ENCODE measurements at regions not wholly inside any gene's neighbourhood (a gene's known extent, or its start where the extent isn't known, plus 50 kb on each side); places are given as distances from the start of the nearest gene placed in this dataset.
"Not testable (repeated sequence)": the region's sequence is repeated elsewhere in the genome, so short reads cannot be mapped to it uniquely, and the experiment has no call there.

DNA sequence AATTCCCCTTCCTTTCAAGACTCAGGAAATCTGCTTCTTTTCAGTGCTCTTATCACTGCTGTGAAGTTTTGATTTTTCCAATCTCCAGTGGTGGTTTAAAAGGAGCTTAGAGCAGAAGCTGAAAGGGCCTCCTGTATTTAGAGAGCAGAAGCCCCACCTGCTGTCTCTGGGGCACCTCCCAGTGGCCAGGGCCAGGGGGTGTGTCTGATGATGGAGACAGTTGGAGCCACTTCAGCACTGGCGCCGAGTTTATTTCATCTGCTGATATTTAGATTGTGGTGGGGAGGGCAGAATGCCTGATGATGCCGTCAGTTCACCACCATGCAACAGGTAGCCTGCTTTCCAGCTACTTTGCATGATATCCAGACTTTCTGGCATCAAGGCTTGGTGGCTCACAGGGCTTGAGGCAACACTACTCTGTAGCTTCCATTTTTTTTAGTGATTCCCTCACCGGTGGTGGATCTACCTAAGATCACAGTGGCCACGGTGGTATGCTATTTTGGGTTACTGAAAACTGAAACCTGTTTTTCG is 371.9 kb downstream of the KCNRG start:
- no peak for DNase-seq (ENCODE audit: low read depth)

- no peak for DNase-seq (ENCODE audit: low read depth)
Measured at GRCh38 chr13:50388481-50388880, 373.2 kb downstream of the KCNRG start.

- no peak for DNase-seq (ENCODE audit: low read depth)
Measured at GRCh38 chr13:50389726-50390125, 374.5 kb downstream of the KCNRG start.

DNA sequence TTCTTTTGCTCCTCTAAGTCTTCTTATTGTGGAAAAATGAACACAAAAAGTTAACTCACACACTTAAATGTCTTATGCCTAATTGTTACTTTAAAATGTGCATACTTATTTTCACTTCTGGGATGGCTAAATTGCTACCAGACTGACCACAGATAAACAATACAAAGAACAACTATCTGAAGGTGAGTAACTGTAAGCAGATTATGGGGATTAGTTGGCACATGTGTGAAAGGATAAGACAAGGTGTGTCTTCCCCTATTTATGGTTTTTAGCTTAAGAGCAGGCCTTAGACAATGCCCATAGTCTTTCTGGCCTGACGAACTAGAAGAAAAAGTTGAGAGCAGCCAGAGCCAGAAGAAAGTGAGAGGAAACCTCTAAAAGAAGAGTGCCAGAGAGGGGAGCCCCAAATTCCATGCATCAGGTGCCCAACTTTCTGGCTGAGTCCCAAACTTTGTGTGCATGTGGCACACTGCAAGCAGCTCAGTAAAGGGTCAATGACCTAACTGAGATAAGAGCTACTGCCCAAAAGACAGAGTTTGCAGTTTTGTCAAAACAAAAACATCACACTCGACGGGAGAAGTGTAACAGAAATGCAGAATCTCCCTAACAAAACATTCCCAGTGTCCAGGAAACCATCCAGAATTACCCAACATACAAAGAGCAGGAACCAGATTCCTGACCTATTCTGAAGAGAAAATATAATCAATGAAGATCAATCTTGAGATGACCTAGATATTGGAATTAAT is 375.4 kb downstream of the KCNRG start:
- DNase-seq (ENCODE audit: low read depth), result no peak

- no peak for DNase-seq (ENCODE audit: low read depth)
Measured at GRCh38 chr13:50392977-50393376, 377.7 kb downstream of the KCNRG start.

DNA sequence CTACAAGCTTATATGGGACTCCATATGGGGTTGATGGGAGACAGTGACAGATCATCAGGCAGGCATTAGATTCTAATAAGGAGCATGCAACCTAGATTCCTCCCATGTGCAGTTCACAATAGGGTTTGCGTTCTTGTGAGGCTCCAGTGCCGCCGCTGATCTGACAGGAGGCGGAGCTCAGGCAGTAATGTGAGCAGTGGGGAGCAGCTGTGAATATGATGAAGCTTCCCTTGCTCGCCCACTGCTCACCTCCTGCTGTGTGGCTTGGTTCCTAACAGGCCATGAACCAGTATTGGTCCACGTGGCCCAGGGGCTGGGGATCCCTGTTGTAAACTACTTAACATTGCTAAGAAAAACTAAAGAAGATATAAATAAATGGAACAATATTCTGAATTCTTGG is 378.4 kb downstream of the KCNRG start:
- DNase-seq (ENCODE audit: low read depth), result no peak

GRCh38 chr13:50396001-50396400 is 380.8 kb downstream of the KCNRG start:
- no peak for DNase-seq (ENCODE audit: low read depth)

GRCh38 chr13:50396618-50397017 is 381.4 kb downstream of the KCNRG start:
- DNase-seq (ENCODE audit: low read depth), result not testable (repeated sequence)

DNA sequence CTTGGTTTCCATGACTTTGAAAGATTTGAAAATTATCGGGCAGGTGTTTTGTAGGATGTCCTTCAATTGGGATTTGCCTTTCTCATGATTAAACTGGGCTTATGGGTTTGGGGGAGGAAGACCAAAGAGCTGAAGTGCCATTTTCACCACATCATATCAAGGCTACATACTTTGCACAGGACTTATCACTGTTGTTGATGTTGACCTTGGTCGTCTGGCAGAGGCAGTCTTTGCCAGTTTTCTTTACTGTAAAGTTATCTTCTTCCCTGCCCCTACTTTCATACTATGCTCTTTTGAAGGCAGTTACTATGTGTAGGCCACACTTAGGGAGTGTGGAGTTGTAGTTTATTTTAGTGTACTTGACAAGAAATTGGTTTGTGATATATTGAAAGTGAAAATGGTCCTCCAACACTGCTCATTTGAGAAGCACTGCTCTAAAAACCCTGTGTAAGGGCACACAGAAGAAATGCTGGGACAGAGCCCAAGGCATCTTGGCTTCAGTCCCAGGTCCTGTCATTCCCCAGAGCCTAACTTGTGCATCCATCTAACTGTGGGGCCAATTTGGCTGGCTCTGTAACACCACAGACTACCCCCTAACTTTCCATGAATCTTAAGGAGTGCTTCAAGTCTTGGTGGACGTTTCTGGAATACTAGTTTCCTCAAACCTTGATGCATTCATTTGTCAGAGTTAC is 384.9 kb downstream of the KCNRG start:
- no peak for DNase-seq (ENCODE audit: low read depth)

- DNase-seq (ENCODE audit: low read depth), result no peak
Measured at GRCh38 chr13:50401049-50401505, 385.8 kb downstream of the KCNRG start.

GRCh38 chr13:50401721-50402465 is 386.6 kb downstream of the KCNRG start:
- no peak for DNase-seq (ENCODE audit: low read depth)

- DNase-seq (ENCODE audit: low read depth), result no peak
Measured at GRCh38 chr13:50403311-50403710, 388.1 kb downstream of the KCNRG start.

DNA sequence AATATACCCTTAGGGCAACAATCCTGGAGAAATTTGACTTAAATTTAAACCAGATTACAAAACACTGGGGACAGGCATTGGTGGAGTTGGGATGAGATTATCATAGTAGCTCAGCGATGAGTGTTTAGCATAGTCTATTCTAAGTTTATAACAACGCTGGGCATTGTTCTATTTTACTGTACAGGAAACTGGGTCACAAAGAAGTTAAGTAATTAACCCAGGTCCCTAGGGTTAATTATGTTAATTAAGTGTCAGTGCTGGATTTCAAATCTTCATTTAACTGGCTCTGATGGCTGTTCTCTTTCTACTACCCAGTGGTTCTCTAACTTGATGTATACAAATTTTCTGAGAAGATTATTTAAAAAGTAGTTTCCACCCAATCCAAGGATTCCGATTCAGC is 388.9 kb downstream of the KCNRG start:
- DNase-seq (ENCODE audit: low read depth), result no peak

GRCh38 chr13:50404769-50405168 is 389.5 kb downstream of the KCNRG start:
- DNase-seq (ENCODE audit: low read depth), result no peak

GRCh38 chr13:50406831-50407230 is 391.6 kb downstream of the KCNRG start:
- no peak for DNase-seq (ENCODE audit: low read depth)

- no peak for DNase-seq (ENCODE audit: low read depth)
Measured at GRCh38 chr13:50408068-50408467, 392.8 kb downstream of the KCNRG start.

DNA sequence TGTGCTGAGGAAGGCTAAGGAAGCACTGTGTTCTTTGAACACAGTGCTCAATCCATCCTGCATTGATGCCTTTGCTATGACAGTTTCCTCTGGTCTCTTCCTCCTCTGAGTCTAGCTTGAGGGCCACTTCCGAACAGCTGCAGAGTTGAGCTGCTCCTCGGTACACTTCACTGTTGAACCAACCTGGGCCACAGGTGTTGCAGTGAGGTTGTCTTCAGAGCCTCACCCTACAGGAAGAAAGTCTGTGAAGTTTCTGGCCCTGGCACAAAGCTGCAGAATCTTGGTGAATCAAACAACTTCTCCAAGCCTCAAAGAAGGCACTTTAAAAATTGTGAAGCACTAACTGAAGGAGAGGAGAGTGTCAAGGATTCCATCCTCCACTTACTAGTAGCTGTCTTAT is 394.0 kb downstream of the KCNRG start:
- DNase-seq (ENCODE audit: low read depth), result no peak

- DNase-seq (ENCODE audit: low read depth), result no peak
Measured at GRCh38 chr13:50410921-50411746, 395.9 kb downstream of the KCNRG start.

DNA sequence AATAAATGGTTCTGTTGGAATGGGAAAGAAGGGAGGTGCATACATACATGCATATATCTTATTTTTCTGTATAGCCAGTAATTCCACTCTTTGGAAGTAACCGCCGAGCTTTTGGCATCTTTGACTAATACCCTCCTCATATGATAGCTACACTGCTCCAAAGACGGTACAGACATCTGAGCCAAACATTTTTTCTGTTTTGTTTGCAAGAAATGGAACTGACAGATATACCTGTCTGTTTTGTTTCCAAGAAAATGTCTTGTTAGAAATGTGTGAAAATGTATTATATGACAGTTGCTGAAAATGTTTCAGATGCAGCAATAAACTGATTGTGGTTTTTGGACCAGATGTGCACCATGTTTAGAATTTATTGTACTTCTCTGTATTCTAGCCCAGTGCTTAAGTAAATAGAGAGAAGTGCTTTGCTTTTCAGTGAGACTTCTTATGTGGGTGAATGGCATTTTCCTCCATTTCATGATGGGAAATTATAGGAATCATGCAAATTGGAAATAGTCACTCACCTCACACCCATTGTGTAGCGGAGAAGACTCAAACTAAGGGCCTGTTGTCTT is 396.9 kb downstream of the KCNRG start:
- no peak for DNase-seq (ENCODE audit: low read depth)

DNA sequence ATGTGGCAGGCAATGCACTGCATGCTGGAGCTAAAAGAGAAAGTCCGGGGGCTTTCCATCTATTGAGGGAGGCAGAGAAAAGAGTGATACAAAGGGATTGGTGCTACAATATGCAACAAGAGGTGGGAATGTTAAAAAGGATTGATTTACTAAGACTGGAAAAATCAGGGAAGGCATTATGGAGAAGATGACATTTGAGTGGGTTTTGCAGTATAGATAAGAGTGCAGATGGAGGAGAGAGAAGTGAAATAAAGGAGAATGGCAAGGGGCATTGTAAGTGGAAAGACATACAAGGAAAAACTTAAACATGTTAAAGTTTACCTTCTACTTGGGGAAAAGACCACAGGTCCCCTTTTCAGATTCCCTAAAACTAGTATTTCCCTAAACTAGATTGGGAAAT is 399.4 kb downstream of the KCNRG start:
- no peak for DNase-seq (ENCODE audit: low read depth)

DNA sequence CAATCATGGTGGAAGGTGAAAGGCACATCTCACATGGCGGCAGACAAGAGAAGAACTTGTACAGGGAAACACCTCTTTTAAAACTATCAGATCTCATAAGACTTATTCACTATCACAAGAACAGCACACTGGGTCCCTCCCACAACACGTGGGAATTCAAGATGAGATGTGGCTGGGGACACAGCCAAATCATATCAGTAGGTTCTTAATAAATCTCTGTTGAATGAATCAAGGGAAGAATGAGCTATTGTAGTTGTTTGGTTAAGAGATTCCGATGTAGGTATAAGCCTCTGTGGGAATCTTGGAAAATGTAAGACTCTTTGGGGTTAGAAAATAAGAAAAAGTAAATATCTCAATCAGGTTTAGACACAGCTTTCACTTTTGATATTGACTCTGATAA is 400.2 kb downstream of the KCNRG start:
- no peak for DNase-seq (ENCODE audit: low read depth)

All from T-helper 22 cell (primary cell).